IMR-90 (cell line): ENCODE measurements at regions not wholly inside any gene's neighbourhood (a gene's known extent, or its start where the extent isn't known, plus 50 kb on each side); places are given as distances from the start of the nearest gene placed in this dataset.

ENCODE experiments used
- CEBPB ChIP-seq: IDR thresholded peaks from 2 replicates; pipeline ENCODE4 v1.6.1; 2012; ENCODE audit warnings: low read depth, low read length, improper control_type of control experiment
- CTCF ChIP-seq: conservative IDR thresholded peaks from 2 replicates; pipeline ENCODE4 v1.5.1; 2012; ENCODE audit warnings: mild to moderate bottlenecking, low read depth, low read length, improper control_type of control experiment
- MAFK ChIP-seq: IDR thresholded peaks from 2 replicates; pipeline ENCODE4 v1.6.1; 2012; ENCODE audit warnings: low read depth, low read length, improper control_type of control experiment
- POLR2A ChIP-seq: IDR thresholded peaks from 2 replicates; pipeline ENCODE4 v1.6.1; 2012; ENCODE audit warnings: mild to moderate bottlenecking, low read depth, low read length
- RAD21 ChIP-seq: IDR thresholded peaks from 2 replicates; pipeline ENCODE4 v1.6.1; 2012; ENCODE audit warnings: low read length, improper control_type of control experiment
- RFX5 ChIP-seq: IDR thresholded peaks from 2 replicates; pipeline ENCODE4 v1.8.0; 2012; ENCODE audit warnings: low read depth, mild to moderate bottlenecking, low read length, moderate library complexity
- USF2 ChIP-seq: fragments of 150-350 bp; IDR thresholded peaks from 2 replicates; pipeline ENCODE4 v1.6.1; 2017; ENCODE audit warnings: mild to moderate bottlenecking, antibody characterized with exemption, low read length, low read depth

- TF ChIP-seq CEBPB, result no peak
- TF ChIP-seq POLR2A, result no peak
- TF ChIP-seq CTCF, result no peak
- TF ChIP-seq RAD21, result no peak
- no peak for TF ChIP-seq MAFK
- no peak for TF ChIP-seq RFX5
- no peak for TF ChIP-seq USF2
Observed at GRCh38 chr1:218755128-218755527, 410.0 kb downstream of the TGFB2 start.
